ENCODE measurements at regions not wholly inside any gene's neighbourhood (a gene's known extent, or its start where the extent isn't known, plus 50 kb on each side); places are given as distances from the start of the nearest gene placed in this dataset.

DNA sequence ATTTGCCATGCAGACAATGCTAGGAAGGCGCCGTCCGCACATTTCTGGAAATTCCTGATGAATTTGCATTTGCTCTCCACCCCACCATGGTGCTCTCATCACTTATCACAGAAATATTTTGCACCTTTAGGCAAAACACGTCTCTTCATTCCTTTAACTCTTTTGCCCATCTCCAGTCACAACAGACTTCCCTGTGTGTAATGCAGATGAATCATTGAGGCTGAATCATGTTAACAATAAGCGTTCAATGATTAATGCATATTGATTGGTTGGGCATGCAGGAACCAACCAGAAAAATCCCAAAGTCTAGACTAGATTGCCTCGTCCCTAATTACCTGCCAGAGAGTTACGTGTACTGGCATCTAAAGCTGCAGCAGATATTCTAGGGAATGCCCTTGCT lies 80.0 kb upstream of the ATXN1 start:
- Histone ChIP-seq H3K27me3 (ENCODE audit: insufficient read depth, low read length) (no peaks in the 10 kb centered on the region), H3K79me1 (ENCODE audit: insufficient read depth, low read depth, low read length, poor library complexity, severe bottlenecking) (no peaks in the 10 kb centered on the region), H2BK15ac (ENCODE audit: low read depth, low read length) (no peak overlapping the region), H4K20me1 (ENCODE audit: control insufficient read depth, insufficient read depth, insufficient read length) (no peaks in the 10 kb centered on the region), H3K23me2 (ENCODE audit: insufficient read length, low read depth, low read length, poor library complexity, severe bottlenecking) (no peaks in the 10 kb centered on the region), H3K9me3 (ENCODE audit: control insufficient read depth, low read depth, low read length) (no peaks in the 10 kb centered on the region), H2BK120ac (ENCODE audit: low read depth, low read length, poor library complexity, severe bottlenecking) (no peak overlapping the region), H3K18ac (ENCODE audit: insufficient read length, low read depth, low read length) (no peak overlapping the region), H4K91ac (ENCODE audit: insufficient read length, low read depth, low read length) (no peak overlapping the region), H2AFZ (ENCODE audit: low read length) (no peak overlapping the region), H3K4me1 (ENCODE audit: insufficient read depth, low read length) (peaks cover 3% of the 10 kb centered on the region; the same call in 1 of the 2 replicates), H2BK20ac (ENCODE audit: low read depth, low read length, poor library complexity, severe bottlenecking) (no peak overlapping the region), H2BK12ac (ENCODE audit: insufficient read length, low read depth, low read length) (no peak overlapping the region), H3K79me2 (ENCODE audit: insufficient read depth, low read length) (no peaks in the 10 kb centered on the region), H4K8ac (replicated peaks; ENCODE audit: insufficient read length, low read depth, low read length) (no peak overlapping the region), H3T11ph (ENCODE audit: low read length) (no peak overlapping the region), H3K14ac (ENCODE audit: insufficient read depth, low read length) (no peak overlapping the region), H2BK5ac (ENCODE audit: insufficient read length, low read length) (no peak overlapping the region), H3K56ac (ENCODE audit: insufficient read length, low read depth, low read length) (no peak overlapping the region), H3K27ac (ENCODE audit: insufficient read length, low read depth, low read length) (no peak overlapping the region), H4K5ac (ENCODE audit: insufficient read length, low read depth, low read length) (no peak overlapping the region), H3K4ac (ENCODE audit: low read depth, low read length) (no peak overlapping the region), H2AK5ac (ENCODE audit: insufficient read length, low read length) (no peak overlapping the region), H3K9ac (ENCODE audit: extremely low read depth, insufficient read length, low read length) (no peak overlapping the region), H3K4me2 (ENCODE audit: insufficient read depth, insufficient read length, low read length) (no peak overlapping the region), H3K23ac (ENCODE audit: insufficient read length, low read depth, low read length) (no peak overlapping the region)
- no peaks in the 10 kb centered on the region for H3K36me3 Mint-ChIP-seq (ENCODE audit: insufficient read depth in 1 of 3, low read depth in 3 of 3)
- DNase-seq, result no peak
- no peaks in the 10 kb centered on the region for H3K27me3 Mint-ChIP-seq (ENCODE audit: low read depth)
- TF ChIP-seq, protein P1, sequence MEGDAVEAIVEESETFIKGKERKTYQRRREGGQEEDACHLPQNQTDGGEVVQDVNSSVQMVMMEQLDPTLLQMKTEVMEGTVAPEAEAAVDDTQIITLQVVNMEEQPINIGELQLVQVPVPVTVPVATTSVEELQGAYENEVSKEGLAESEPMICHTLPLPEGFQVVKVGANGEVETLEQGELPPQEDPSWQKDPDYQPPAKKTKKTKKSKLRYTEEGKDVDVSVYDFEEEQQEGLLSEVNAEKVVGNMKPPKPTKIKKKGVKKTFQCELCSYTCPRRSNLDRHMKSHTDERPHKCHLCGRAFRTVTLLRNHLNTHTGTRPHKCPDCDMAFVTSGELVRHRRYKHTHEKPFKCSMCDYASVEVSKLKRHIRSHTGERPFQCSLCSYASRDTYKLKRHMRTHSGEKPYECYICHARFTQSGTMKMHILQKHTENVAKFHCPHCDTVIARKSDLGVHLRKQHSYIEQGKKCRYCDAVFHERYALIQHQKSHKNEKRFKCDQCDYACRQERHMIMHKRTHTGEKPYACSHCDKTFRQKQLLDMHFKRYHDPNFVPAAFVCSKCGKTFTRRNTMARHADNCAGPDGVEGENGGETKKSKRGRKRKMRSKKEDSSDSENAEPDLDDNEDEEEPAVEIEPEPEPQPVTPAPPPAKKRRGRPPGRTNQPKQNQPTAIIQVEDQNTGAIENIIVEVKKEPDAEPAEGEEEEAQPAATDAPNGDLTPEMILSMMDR (conservative IDR thresholded peaks at IDR 0.05), result no peak
- no CpG with 5 or more reads among the region's 7 CpGs for WGBS (ENCODE audit: extremely low coverage, insufficient read length, low lambda C conversion rate)
- no peak overlapping the region for H3K27ac Mint-ChIP-seq
- no peak overlapping the region for H3K4me3 Mint-ChIP-seq
- H3K9me3 Mint-ChIP-seq, result no peaks in the 10 kb centered on the region
- H3K4me1 Mint-ChIP-seq, result peaks cover 8 to 10% of the 10 kb centered on the region in 2 experiments
